ENCODE measurements at regions not wholly inside any gene's neighbourhood (a gene's known extent, or its start where the extent isn't known, plus 50 kb on each side); places are given as distances from the start of the nearest gene placed in this dataset.

DNA sequence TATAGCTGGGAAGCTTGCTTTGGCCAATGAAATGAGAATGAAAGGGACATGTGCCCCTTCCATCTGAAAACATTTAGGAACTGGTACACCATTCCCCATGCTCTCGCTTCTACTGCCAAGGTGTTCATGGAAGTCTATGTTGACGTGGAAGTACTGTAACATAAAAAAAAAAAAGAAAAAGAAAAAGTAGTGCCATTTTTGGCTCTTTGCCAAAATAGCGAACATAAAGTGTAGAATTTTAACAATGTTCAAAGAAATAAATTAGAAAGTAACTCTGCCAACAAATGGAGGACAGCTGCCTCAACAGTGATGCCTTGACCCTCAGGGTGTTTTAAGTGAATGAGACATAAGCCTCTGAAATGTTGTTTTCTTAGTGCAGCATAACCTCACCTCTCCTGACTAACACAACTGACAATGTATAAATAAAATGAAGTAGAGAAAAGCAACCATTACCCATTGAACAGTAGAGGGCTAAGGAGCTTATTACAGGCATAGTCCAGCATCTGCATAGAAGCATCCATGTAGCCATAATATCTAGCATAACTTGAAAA, 536.6 kb downstream of the DTWD2 start:
- no peaks in the 10 kb centered on the region for H3K4me1 ChIP-seq (ENCODE audit: low read length)
- no peaks in the 10 kb centered on the region for H3K27me3 ChIP-seq (replicated peaks; ENCODE audit: insufficient read depth, low read length)
- H2AFZ ChIP-seq (ENCODE audit: low read length): no peak overlapping the region
- H3K4me2 ChIP-seq (ENCODE audit: low read depth, low read length): no peak overlapping the region
- no peaks in the 10 kb centered on the region for H3F3A ChIP-seq (ENCODE audit: insufficient read depth, low read length)
- H3K27ac ChIP-seq (ENCODE audit: low read length): no peak overlapping the region
- no peak for DNase-seq
- no peaks in the 10 kb centered on the region for H3K79me2 ChIP-seq (ENCODE audit: low read length)
- H3K4me3 ChIP-seq (ENCODE audit: low read length): no peak overlapping the region
- no peaks in the 10 kb centered on the region for H3K9me2 ChIP-seq (replicated peaks; ENCODE audit: insufficient read depth, low read length)
- no peaks in the 10 kb centered on the region for H3K36me3 ChIP-seq (replicated peaks; ENCODE audit: insufficient read depth, low read length)
- H3K9me3 ChIP-seq (replicated peaks; ENCODE audit: insufficient read depth, low read length): no peaks in the 10 kb centered on the region
- TF ChIP-seq EZH2 (optimal IDR thresholded peaks at IDR 0.05; ENCODE audit: low read depth, low read length) (no peak), CTCF (IDR thresholded peaks at IDR 0.05; ENCODE audit: low read length) (no peak), EZH2phosphoT487 (IDR thresholded peaks at IDR 0.05; ENCODE audit: low read length) (no peak)
- no peak overlapping the region for H3K9ac ChIP-seq (ENCODE audit: low read length)
- H4K20me1 ChIP-seq (ENCODE audit: insufficient read depth, low read length): no peaks in the 10 kb centered on the region

DNA sequence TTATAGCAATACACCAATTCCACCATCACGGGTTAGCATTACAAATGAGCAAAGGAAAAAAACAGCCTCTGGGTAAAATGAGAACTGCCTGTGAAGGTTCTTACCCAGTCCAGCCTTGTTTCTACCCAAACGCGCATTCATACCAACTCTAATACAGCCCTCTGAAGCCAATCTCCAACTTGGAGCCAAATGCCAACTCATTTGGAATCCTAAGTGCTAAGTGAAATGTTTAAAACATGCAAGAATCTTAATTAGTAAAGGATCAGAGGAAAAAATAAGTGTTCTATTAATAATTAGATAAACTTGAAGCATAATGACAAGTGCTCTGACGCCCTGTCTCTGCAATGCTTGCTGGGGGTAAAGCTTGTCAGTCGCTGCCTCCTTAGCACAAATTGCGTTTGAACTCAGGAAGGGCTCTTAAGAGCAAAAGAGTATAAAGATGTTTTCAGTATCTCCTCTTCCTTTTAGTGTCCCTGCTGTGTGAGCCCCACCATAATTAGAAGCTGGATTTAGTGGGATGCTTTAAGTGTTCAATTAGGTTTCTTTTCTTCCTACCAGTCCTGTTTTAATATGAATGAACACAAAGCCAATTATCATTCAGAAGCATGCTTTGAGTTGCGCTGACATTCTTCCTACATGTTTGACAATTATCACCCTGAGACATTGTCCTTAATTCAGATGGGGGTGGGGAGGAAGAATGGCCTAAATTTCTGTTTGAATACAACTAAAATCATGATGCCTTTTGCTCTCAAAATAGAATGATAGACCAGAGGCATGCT, 537.6 kb downstream of the DTWD2 start:
- H3K36me3 ChIP-seq (replicated peaks; ENCODE audit: insufficient read depth, low read length): no peaks in the 10 kb centered on the region
- no peak overlapping the region for H3K4me2 ChIP-seq (ENCODE audit: low read depth, low read length)
- H3K9ac ChIP-seq (ENCODE audit: low read length): no peak overlapping the region
- H3K4me1 ChIP-seq (ENCODE audit: low read length): no peaks in the 10 kb centered on the region
- no peak overlapping the region for H3K4me3 ChIP-seq (ENCODE audit: low read length)
- H3K79me2 ChIP-seq (ENCODE audit: low read length): no peaks in the 10 kb centered on the region
- no peaks in the 10 kb centered on the region for H4K20me1 ChIP-seq (ENCODE audit: insufficient read depth, low read length)
- no peaks in the 10 kb centered on the region for H3K27me3 ChIP-seq (replicated peaks; ENCODE audit: insufficient read depth, low read length)
- DNase-seq: no peak
- no peak overlapping the region for H3K27ac ChIP-seq (ENCODE audit: low read length)
- no peak for TF ChIP-seq EZH2 (optimal IDR thresholded peaks at IDR 0.05; ENCODE audit: low read depth, low read length)
- no peak for TF ChIP-seq CTCF (IDR thresholded peaks at IDR 0.05; ENCODE audit: low read length)
- TF ChIP-seq EZH2phosphoT487 (IDR thresholded peaks at IDR 0.05; ENCODE audit: low read length): no peak
- no peaks in the 10 kb centered on the region for H3K9me2 ChIP-seq (replicated peaks; ENCODE audit: insufficient read depth, low read length)
- no peak overlapping the region for H2AFZ ChIP-seq (ENCODE audit: low read length)
- H3K9me3 ChIP-seq (replicated peaks; ENCODE audit: insufficient read depth, low read length): no peaks in the 10 kb centered on the region
- H3F3A ChIP-seq (ENCODE audit: insufficient read depth, low read length): no peaks in the 10 kb centered on the region

GRCh38 chr5:118447350-118447749, 541.0 kb downstream of the DTWD2 start:
- no peaks in the 10 kb centered on the region for H3K79me2 ChIP-seq (ENCODE audit: low read length)
- no peak for DNase-seq
- H3K36me3 ChIP-seq (replicated peaks; ENCODE audit: insufficient read depth, low read length): no peaks in the 10 kb centered on the region
- TF ChIP-seq CTCF (IDR thresholded peaks at IDR 0.05; ENCODE audit: low read length) (no peak), EZH2 (optimal IDR thresholded peaks at IDR 0.05; ENCODE audit: low read depth, low read length) (no peak), EZH2phosphoT487 (IDR thresholded peaks at IDR 0.05; ENCODE audit: low read length) (no peak)
- H3K4me2 ChIP-seq (ENCODE audit: low read depth, low read length): no peak overlapping the region
- H3K4me1 ChIP-seq (ENCODE audit: low read length): no peaks in the 10 kb centered on the region
- no peaks in the 10 kb centered on the region for H4K20me1 ChIP-seq (ENCODE audit: insufficient read depth, low read length)
- H3K4me3 ChIP-seq (ENCODE audit: low read length): no peak overlapping the region
- H3K9me2 ChIP-seq (replicated peaks; ENCODE audit: insufficient read depth, low read length): no peaks in the 10 kb centered on the region
- H3K9me3 ChIP-seq (replicated peaks; ENCODE audit: insufficient read depth, low read length): no peaks in the 10 kb centered on the region
- no peaks in the 10 kb centered on the region for H3F3A ChIP-seq (ENCODE audit: insufficient read depth, low read length)
- H2AFZ ChIP-seq (ENCODE audit: low read length): no peak overlapping the region
- no peak overlapping the region for H3K27ac ChIP-seq (ENCODE audit: low read length)
- H3K9ac ChIP-seq (ENCODE audit: low read length): no peak overlapping the region
- no peaks in the 10 kb centered on the region for H3K27me3 ChIP-seq (replicated peaks; ENCODE audit: insufficient read depth, low read length)
